CD14-positive monocyte (primary cell): ENCODE measurements at regions not wholly inside any gene's neighbourhood (a gene's known extent, or its start where the extent isn't known, plus 50 kb on each side); places are given as distances from the start of the nearest gene placed in this dataset.

Source experiments
- DNase-seq, 3 donors: peaks; one replicate each; pipeline ENCODE4 v3.0.0-alpha.2; 2011 to 2022
- H2AFZ ChIP-seq: 2 replicates; pipeline ENCODE4 v1.6.0; 2012; ENCODE audit warnings: mild to moderate bottlenecking, low read depth, low read length, inconsistent platforms; ENCODE audit not compliant: insufficient read depth, poor library complexity, severe bottlenecking
- H3K27ac ChIP-seq, 2 donors: 1 replicate in 1 of 2; 2 replicates in 1 of 2; pipeline ENCODE4 v1.5.1; 2012 to 2013; ENCODE audit warnings: low read length in 2 of 2, control low read depth in 1 of 2, inconsistent platforms in 1 of 2, low read depth in 1 of 2, mild to moderate bottlenecking in 1 of 2
- H3K27me3 ChIP-seq, 2 donors: one replicate each; pipeline versions ENCODE4 v1.6.0 to v1.6.1; 2011 to 2013; ENCODE audit warnings: low read length in 2 of 2; ENCODE audit not compliant: control insufficient read depth in 2 of 2, insufficient read depth in 2 of 2
- H3K36me3 ChIP-seq, 2 donors: replicated peaks in 1 of 2; 1 replicate in 1 of 2; 2 replicates in 1 of 2; pipeline versions ENCODE4 v1.5.1 to v1.6.1; 2012 to 2013; ENCODE audit warnings: low read length in 2 of 2, control low read depth in 1 of 2, inconsistent platforms in 1 of 2, mild to moderate bottlenecking in 1 of 2; ENCODE audit not compliant: insufficient read depth in 2 of 2, control insufficient read depth in 1 of 2
- H3K4me1 ChIP-seq, 2 donors: 1 replicate in 1 of 2; 2 replicates in 1 of 2; pipeline versions ENCODE4 v1.5.1 to v1.6.1; 2012 to 2013; ENCODE audit warnings: low read length in 2 of 2, control low read depth in 1 of 2, inconsistent platforms in 1 of 2, mild to moderate bottlenecking in 1 of 2, moderate library complexity in 1 of 2; ENCODE audit not compliant: insufficient read depth in 2 of 2, control insufficient read depth in 1 of 2
- H3K4me2 ChIP-seq: replicated peaks from 2 replicates; pipeline ENCODE3; 2012; ENCODE audit warnings: low read length, moderate library complexity, mild to moderate bottlenecking; ENCODE audit not compliant: poor library complexity, severe bottlenecking; ENCODE audit errors: extremely low read depth
- H3K4me3 ChIP-seq, 3 experiments: fragments of 200-600 bp in 1 of 3; sonication (generic) in 1 of 3; replicated peaks in 1 of 3; 1 replicate in 2 of 3; 2 replicates in 1 of 3; pipeline ENCODE4 v1.5.1; 2011 to 2013; ENCODE audit warnings: low read length in 3 of 3, mild to moderate bottlenecking in 3 of 3, control low read depth in 2 of 3, low read depth in 2 of 3, inconsistent platforms in 1 of 3, moderate library complexity in 1 of 3
- H3K79me2 ChIP-seq: 2 replicates; pipeline ENCODE4 v1.6.0; 2012; ENCODE audit warnings: mild to moderate bottlenecking, control low read depth, inconsistent platforms, low read length, moderate library complexity; ENCODE audit not compliant: insufficient read depth
- H3K9ac ChIP-seq: 2 replicates; pipeline ENCODE4 v1.6.0; 2017; ENCODE audit warnings: low read length, mild to moderate bottlenecking; ENCODE audit not compliant: insufficient read depth, poor library complexity, severe bottlenecking
- H3K9me3 ChIP-seq, 2 donors: replicated peaks in 1 of 2; 1 replicate in 1 of 2; 2 replicates in 1 of 2; pipeline versions ENCODE4 v1.5.1 to v1.6.1; 2012 to 2013; ENCODE audit warnings: low read length in 2 of 2, control low read depth in 1 of 2; ENCODE audit not compliant: control insufficient read depth in 1 of 2, insufficient read depth in 1 of 2
- H4K20me1 ChIP-seq: 2 replicates; pipeline ENCODE4 v1.6.0; 2012; ENCODE audit warnings: mild to moderate bottlenecking, low read length, control low read depth, moderate library complexity; ENCODE audit not compliant: insufficient read depth
- H3K27ac Mint-ChIP-seq, 7 donors: one replicate each; pipeline ENCODE4 v1.8.0; 2020; ENCODE audit warnings: mild to moderate bottlenecking in 7 of 7, mixed read lengths in 7 of 7, moderate library complexity in 6 of 7, inconsistent platforms in 2 of 7
- H3K27me3 Mint-ChIP-seq, 3 donors: one replicate each; pipeline ENCODE4 v1.8.0; 2021 to 2022; ENCODE audit warnings: low read depth in 3 of 3, mild to moderate bottlenecking in 3 of 3, mixed read lengths in 3 of 3, moderate library complexity in 3 of 3, inconsistent platforms in 1 of 3
- H3K36me3 Mint-ChIP-seq, 2 donors: one replicate each; pipeline ENCODE4 v1.8.0; 2020; ENCODE audit warnings: mixed read lengths in 2 of 2, inconsistent platforms in 1 of 2, mild to moderate bottlenecking in 1 of 2
- H3K4me1 Mint-ChIP-seq: one replicate; pipeline ENCODE4 v1.8.0; 2020; ENCODE audit warnings: mild to moderate bottlenecking, mixed read lengths
- H3K4me3 Mint-ChIP-seq, 2 donors: one replicate each; pipeline ENCODE4 v1.8.0; 2020; ENCODE audit warnings: mild to moderate bottlenecking in 2 of 2, mixed read lengths in 2 of 2, moderate library complexity in 1 of 2
- H3K9me3 Mint-ChIP-seq, 7 donors: one replicate each; pipeline ENCODE4 v1.8.0; 2020 to 2022; ENCODE audit warnings: mixed read lengths in 7 of 7, mild to moderate bottlenecking in 6 of 7, moderate library complexity in 6 of 7, inconsistent platforms in 2 of 7
- WGBS: methylation state at CpG from one replicate; pipeline ENCODE4 v1.1.5; 2013; ENCODE audit warnings: missing lambda C conversion rate; ENCODE audit not compliant: insufficient coverage; 5-methylcytosine and 5-hydroxymethylcytosine counted together
- intact Hi-C, 2 donors: fragments of 100-400 bp; cut with micrococcal nuclease; formaldehyde crosslinking; loops; one replicate each; pipeline versions ENCODE4 v1.15.0 to v1.15.1; 2023
- TF ChIP-seq, protein P1 (sequence below): fragments of 200-600 bp; IDR thresholded peaks from one replicate; pipeline ENCODE4 v1.8.0; 2022; ENCODE audit warnings: antibody characterized with exemption, mild to moderate bottlenecking

- H3K36me3 ChIP-seq: no peaks in the 10 kb centered on the region
- intact Hi-C loops: no loop called here
- H3K4me3 ChIP-seq: no peak overlapping the region
- H3K9ac ChIP-seq: no peak overlapping the region
- no peaks in the 10 kb centered on the region for H3K4me1 ChIP-seq
- H3K9me3 ChIP-seq: peaks cover 4 to 13% of the 10 kb centered on the region in 2 donors
- no peaks in the 10 kb centered on the region for H3K27me3 ChIP-seq
- H4K20me1 ChIP-seq: no peaks in the 10 kb centered on the region
- no peak overlapping the region for H3K27ac ChIP-seq
- H3K4me3 Mint-ChIP-seq: no peak overlapping the region
- H3K4me2 ChIP-seq: no peak overlapping the region
- H3K27me3 Mint-ChIP-seq: peaks cover 0 to 2% (median 0%) of the 10 kb centered on the region in 3 donors
- no peak overlapping the region for H2AFZ ChIP-seq
- no peaks in the 10 kb centered on the region for H3K4me1 Mint-ChIP-seq
- no peak for DNase-seq
- TF ChIP-seq, protein P1, sequence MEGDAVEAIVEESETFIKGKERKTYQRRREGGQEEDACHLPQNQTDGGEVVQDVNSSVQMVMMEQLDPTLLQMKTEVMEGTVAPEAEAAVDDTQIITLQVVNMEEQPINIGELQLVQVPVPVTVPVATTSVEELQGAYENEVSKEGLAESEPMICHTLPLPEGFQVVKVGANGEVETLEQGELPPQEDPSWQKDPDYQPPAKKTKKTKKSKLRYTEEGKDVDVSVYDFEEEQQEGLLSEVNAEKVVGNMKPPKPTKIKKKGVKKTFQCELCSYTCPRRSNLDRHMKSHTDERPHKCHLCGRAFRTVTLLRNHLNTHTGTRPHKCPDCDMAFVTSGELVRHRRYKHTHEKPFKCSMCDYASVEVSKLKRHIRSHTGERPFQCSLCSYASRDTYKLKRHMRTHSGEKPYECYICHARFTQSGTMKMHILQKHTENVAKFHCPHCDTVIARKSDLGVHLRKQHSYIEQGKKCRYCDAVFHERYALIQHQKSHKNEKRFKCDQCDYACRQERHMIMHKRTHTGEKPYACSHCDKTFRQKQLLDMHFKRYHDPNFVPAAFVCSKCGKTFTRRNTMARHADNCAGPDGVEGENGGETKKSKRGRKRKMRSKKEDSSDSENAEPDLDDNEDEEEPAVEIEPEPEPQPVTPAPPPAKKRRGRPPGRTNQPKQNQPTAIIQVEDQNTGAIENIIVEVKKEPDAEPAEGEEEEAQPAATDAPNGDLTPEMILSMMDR: no peak
- no peak overlapping the region for H3K27ac Mint-ChIP-seq
- H3K36me3 Mint-ChIP-seq: no peaks in the 10 kb centered on the region
- no peaks in the 10 kb centered on the region for H3K79me2 ChIP-seq
- peaks cover 0 to 5% (median 4%) of the 10 kb centered on the region in 7 donors for H3K9me3 Mint-ChIP-seq
Measured at GRCh38 chr3:104353951-104354350, 1012.8 kb upstream of the ALCAM start.

DNA sequence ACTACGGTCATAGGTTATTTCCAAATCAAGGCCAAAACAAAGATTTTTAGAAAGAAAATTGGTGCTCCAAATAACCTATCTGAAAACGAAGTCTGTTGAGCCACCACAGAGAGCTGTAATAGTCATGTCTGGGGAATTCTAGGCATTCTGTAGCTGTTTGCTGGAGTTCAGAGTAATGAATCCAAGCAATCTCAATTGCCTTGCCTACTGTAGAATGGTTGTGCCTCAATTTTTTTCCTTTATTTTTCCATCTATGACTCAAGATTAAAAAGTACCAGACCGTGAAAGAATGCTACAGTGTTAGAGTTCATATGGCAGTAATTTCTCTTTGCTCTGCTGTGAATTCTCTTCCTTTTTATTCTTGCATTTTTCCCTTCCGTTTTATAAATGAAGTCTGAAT, 1007.2 kb upstream of the ALCAM start:
- Histone ChIP-seq H3K4me2 (no peak overlapping the region), H3K79me2 (no peaks in the 10 kb centered on the region), H3K9me3 (peaks cover 5 to 6% of the 10 kb centered on the region in 2 donors), H4K20me1 (no peaks in the 10 kb centered on the region), H3K4me1 (no peaks in the 10 kb centered on the region), H3K27ac (no peak overlapping the region), H3K27me3 (no peaks in the 10 kb centered on the region), H3K4me3 (no peak overlapping the region), H3K36me3 (no peaks in the 10 kb centered on the region), H2AFZ (no peak overlapping the region), H3K9ac (no peak overlapping the region)
- Mint-ChIP-seq H3K27ac (no peak overlapping the region), H3K27me3 (no peaks in the 10 kb centered on the region), H3K9me3 (peaks cover 0 to 11% (median 3%) of the 10 kb centered on the region in 7 donors), H3K4me1 (no peaks in the 10 kb centered on the region), H3K36me3 (no peaks in the 10 kb centered on the region), H3K4me3 (no peak overlapping the region)
- intact Hi-C loops: no loop called here
- no peak for DNase-seq
- 67% methylated on average over 1 of the region's 4 CpGs for WGBS
- TF ChIP-seq, protein P1: no peak
